GM12874 (cell line): ENCODE measurements at regions not wholly inside any gene's neighbourhood (a gene's known extent, or its start where the extent isn't known, plus 50 kb on each side); places are given as distances from the start of the nearest gene placed in this dataset.

Experiments
- CTCF ChIP-seq: IDR thresholded peaks from 2 replicates; pipeline ENCODE4 v1.5.1; 2011; ENCODE audit warnings: low read depth, mild to moderate bottlenecking, control low read depth, low read length, moderate library complexity; ENCODE audit not compliant: insufficient read depth

GRCh38 chr2:217010173-217010572, 150.3 kb upstream of the TNP1 start:
- TF ChIP-seq CTCF, result no peak

GRCh38 chr2:217008794-217009193, 148.9 kb upstream of the TNP1 start:
- TF ChIP-seq CTCF, result no peak

GRCh38 chr2:217006217-217006616, 146.4 kb upstream of the TNP1 start:
- TF ChIP-seq CTCF, result no peak

DNA sequence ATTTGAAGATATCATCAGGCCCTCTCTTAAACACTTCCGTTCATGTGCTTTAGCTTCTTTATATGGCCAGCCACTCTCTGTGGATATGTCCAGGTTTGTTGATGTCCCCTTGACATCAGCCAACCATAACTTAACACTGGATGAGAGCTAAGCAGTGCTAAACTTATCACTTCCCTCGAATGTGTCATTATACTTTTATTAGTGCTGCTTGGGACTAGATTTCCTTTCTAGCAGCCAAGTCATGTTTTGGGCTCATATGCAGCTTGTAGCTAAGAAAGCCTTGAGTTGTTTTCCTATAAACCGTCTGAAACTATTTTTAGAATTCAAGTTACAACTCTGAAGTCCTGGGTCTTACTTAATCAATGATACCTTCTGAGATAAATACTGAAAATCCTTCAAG, 144.8 kb upstream of the TNP1 start:
- no peak for TF ChIP-seq CTCF

- no peak for TF ChIP-seq CTCF
Measured at GRCh38 chr2:217001740-217002139, 141.9 kb upstream of the TNP1 start.

DNA sequence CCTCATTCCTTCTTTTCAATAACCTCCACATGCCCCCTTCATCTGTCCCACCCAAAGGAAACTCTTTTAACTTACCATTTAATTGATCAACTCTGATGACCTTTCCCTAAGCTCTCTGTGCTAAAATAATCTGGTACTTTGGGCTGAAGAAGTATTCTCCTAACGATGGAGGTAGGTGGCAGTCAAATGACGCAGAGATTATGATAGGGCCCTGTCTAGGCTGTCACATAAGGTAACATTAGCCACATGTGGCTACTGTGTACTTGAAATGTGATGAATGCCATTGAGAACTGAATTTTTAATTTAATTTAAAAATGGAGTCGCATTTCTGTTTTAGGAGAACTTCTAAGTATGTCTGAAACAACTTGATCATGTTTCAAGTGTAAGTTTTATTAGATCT, 140.5 kb upstream of the TNP1 start:
- no peak for TF ChIP-seq CTCF

GRCh38 chr2:216996279-216996845, 136.5 kb upstream of the TNP1 start:
- TF ChIP-seq CTCF, result no peak
